HG02970 (cell line): ENCODE measurements at regions not wholly inside any gene's neighbourhood (a gene's known extent, or its start where the extent isn't known, plus 50 kb on each side); places are given as distances from the start of the nearest gene placed in this dataset.
"Not testable (repeated sequence)": the region's sequence is repeated elsewhere in the genome, so short reads cannot be mapped to it uniquely, and the experiment has no call there.

Source experiments
- ATAC-seq: cut with Tn5 transposase; IDR thresholded peaks from one replicate; pipeline ENCODE4 v1.9.1; 2021; ENCODE audit warnings: mild to moderate bottlenecking, moderate library complexity, moderate number of reproducible peaks; ENCODE audit not compliant: unreplicated experiment, low FRiP score

DNA sequence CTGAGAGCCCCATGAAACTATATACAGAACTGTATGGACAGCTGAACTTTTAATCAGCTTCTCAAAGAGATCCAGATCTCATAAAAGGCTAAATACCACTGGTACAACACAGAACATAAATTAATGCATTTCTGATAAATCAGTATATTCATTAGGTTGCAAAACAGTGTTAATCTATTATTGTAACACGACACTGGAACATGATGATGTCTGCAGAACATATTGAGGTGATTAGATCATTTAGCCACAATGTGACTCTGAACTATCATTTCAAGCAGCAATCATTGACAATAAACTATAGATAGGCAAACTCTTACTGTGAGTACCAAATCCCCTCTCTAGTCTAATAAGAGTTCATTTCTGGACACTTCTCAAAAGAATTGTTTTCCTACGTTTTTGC lies 50.3 kb downstream of the GASK1B start:
- no peak for ATAC-seq

GRCh38 chr4:158121161-158121579 lies 51.7 kb downstream of the GASK1B start:
- no peak for ATAC-seq

DNA sequence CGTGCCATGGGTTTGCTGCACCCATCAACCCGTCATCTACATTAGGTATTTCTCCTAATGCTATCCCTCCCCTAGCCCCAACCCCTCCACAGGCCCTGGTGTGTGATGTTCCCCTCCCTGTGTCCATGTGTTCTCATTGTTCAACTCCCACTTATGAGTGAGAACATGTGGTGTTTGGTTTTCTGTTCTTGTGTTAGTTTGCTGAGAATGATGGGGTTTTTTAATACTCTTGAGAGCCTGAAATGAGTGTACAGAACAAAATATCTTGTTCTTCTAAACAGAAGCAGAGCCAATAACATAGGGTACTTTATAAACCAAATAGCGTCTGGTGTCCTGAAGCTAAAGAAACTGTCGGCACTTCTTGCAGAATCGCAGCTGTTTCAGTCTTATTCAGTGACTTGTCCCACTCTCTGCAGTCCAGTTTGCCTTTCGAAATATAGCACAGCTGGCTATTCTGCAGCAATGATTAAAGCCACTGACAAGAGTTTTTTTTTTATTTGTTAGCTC lies 52.1 kb downstream of the GASK1B start:
- not testable (repeated sequence) for ATAC-seq

DNA sequence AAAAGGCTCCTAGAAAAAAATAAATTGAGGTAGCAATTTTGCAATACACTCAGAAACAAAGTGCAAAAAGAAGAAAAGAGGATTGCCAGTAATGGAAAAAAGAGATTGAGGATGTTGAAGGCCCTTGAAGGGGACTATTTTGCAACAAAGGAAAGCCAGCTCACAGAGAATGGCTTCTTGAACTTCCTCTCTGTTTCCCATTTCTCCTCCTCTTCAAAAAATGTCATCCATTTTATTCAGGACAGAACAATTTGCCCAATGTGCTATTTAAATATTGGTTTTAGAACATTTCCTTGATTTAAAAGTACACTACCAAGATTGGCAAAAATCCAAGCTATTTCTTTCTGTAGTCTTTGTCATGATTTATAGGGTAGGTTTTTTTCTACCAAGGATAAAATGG lies 60.2 kb downstream of the GASK1B start:
- ATAC-seq = no peak

- ATAC-seq = no peak
These were observed 61.6 kb downstream of the GASK1B start for GRCh38 chr4:158111241-158111640.

- no peak for ATAC-seq
These were observed 69.9 kb downstream of the GASK1B start for GRCh38 chr4:158102904-158103303.

GRCh38 chr4:158099686-158100085 lies 73.1 kb downstream of the GASK1B start:
- ATAC-seq = no peak

GRCh38 chr4:158098802-158099201 lies 74.0 kb downstream of the GASK1B start:
- no peak for ATAC-seq

GRCh38 chr4:158094413-158095134 lies 78.3 kb downstream of the GASK1B start:
- no peak for ATAC-seq

- no peak for ATAC-seq
These were observed 82.5 kb downstream of the GASK1B start for GRCh38 chr4:158090323-158090722.

DNA sequence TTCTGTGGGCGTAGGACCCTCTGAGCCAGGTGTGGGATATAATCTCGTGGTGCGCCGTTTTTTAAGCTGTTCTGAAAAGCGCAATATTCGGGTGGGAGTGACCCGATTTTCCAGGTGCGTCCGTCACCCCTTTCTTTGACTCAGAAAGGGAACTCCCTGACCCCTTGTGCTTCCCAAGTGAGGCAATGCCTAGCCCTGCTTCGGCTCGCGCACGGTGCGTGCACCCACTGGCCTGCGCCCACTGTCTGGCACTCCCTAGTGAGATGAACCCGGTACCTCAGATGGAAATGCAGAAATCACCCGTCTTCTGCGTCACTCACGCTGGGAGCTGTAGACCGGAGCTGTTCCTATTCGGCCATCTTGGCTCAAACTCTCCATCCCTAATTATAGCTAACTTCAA lies 82.9 kb downstream of the GASK1B start:
- not testable (repeated sequence) for ATAC-seq

- no peak for ATAC-seq
These were observed 92.5 kb downstream of the GASK1B start for GRCh38 chr4:158080354-158080753.

DNA sequence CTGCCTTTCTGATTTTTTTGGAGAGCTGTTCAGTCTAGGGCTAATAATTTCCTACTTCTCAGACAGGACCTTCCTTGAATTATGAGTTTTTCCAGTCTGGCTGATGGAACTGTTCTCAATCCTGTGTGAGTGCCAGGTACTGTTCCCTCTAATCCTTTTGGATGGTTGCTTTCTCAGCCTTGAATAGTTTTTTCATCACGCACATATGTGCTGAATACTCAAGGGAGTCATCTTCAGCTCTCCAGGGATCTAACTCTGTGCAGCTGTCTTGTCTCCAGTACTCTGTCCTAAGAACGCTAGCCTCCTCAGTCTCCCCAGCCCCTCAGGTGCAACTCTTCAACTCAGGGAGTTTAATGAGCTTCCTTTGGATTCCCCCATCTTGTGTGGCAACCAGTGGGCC lies 93.2 kb downstream of the GASK1B start:
- no peak for ATAC-seq

DNA sequence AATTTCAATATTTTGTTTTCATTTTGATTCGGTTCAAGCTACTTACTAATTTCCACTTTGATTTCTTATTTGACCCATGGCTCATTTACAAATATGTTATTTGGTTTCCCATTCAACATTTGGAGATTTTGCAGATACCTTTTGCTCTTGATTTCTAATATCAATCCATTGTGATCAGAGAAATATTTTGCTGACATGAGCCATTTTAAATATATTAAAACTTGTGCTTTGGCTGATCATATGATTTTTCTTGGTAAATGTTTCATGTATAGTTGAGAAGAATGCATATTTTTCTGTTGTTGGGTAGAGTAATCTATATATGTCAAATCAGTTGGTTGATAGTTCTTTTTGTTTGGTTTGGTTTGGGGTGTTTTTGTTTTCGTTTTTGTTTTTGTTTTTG lies 95.0 kb downstream of the GASK1B start:
- no peak for ATAC-seq

GRCh38 chr4:158074851-158075250 lies 98.0 kb downstream of the GASK1B start:
- no peak for ATAC-seq

DNA sequence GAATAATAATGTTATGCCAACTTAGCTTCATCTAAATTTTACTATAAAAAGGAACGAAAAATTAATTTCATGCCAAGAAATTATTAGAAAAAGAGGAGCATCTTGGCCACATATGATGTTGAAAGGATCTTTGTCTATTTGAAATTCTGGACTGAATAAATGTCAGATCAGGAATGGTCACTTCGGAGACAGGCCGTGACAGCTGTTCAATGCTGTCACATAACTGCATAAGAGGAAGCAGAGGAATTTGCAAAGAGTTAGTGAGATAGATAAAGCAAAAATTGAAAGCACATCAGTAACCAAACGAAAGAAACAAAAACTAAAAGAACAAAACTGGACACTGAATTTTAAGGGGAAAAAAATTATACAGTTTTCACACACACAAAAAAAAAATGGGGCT lies 100.9 kb downstream of the GASK1B start:
- no peak for ATAC-seq

GRCh38 chr4:158068068-158068467 lies 104.8 kb downstream of the GASK1B start:
- no peak for ATAC-seq

DNA sequence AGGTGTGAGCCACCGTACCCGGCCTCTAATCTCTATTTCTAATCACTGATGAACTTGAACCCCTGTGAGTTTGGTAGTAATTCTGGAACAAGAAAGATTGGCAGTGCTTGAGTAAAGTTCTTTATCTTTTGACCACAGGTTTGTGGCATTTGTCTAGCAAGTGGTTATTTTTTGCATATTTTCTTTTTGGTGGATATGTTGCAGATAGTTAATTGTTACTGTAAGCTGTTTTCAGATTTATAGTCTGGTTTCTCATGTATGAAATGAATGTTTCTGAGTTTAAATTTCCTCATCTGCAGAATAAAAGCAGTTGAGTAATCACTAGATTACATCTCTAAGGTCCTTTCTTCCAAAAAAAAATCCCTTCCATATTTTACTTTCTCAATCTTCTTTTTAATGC lies 105.2 kb downstream of the GASK1B start:
- no peak for ATAC-seq

GRCh38 chr4:158065603-158066002 lies 107.2 kb downstream of the GASK1B start:
- ATAC-seq = no peak

GRCh38 chr4:158065176-158065575 lies 107.6 kb downstream of the GASK1B start:
- no peak for ATAC-seq

GRCh38 chr4:158056689-158057245 lies 116.1 kb downstream of the GASK1B start:
- no peak for ATAC-seq

- ATAC-seq = no peak
These were observed 117.2 kb downstream of the GASK1B start for GRCh38 chr4:158055668-158056067.
